SJCRH30 (cell line): ENCODE measurements at regions not wholly inside any gene's neighbourhood (a gene's known extent, or its start where the extent isn't known, plus 50 kb on each side); places are given as distances from the start of the nearest gene placed in this dataset.

Experiments
- DNase-seq, 2 experiments: peaks; one replicate each; pipeline ENCODE4 v3.0.0-alpha.2; 2015 to 2020
- H3K27ac ChIP-seq: fragments of 250-450 bp; sonication (Bioruptor Pico); 2 replicates; pipeline ENCODE4 v1.5.1; 2020; ENCODE audit warnings: mild to moderate bottlenecking, moderate library complexity
- H3K27me3 ChIP-seq: fragments of 250-450 bp; sonication (Bioruptor Pico); 2 replicates; pipeline ENCODE4 v1.5.1; 2020; ENCODE audit warnings: mild to moderate bottlenecking, moderate library complexity
- H3K36me3 ChIP-seq: fragments of 250-450 bp; sonication (Bioruptor Pico); 2 replicates; pipeline ENCODE4 v1.5.1; 2020; ENCODE audit warnings: mild to moderate bottlenecking, moderate library complexity
- H3K4me1 ChIP-seq: fragments of 250-450 bp; sonication (Bioruptor Pico); 2 replicates; pipeline ENCODE4 v1.5.1; 2020; ENCODE audit warnings: mild to moderate bottlenecking, moderate library complexity
- H3K4me3 ChIP-seq: fragments of 250-450 bp; sonication (Bioruptor Pico); 2 replicates; pipeline ENCODE4 v1.5.1; 2020; ENCODE audit warnings: mild to moderate bottlenecking, moderate library complexity
- H3K9me3 ChIP-seq: fragments of 250-450 bp; sonication (Bioruptor Pico); replicated peaks from 2 replicates; pipeline ENCODE4 v1.5.1; 2020; ENCODE audit warnings: mild to moderate bottlenecking, moderate library complexity

GRCh38 chr14:35234012-35234805 lies 58.0 kb upstream of the PSMA6 start:
- H3K27ac ChIP-seq: no peak overlapping the region
- H3K4me3 ChIP-seq: no peak overlapping the region
- H3K4me1 ChIP-seq: no peaks in the 10 kb centered on the region
- no peaks in the 10 kb centered on the region for H3K27me3 ChIP-seq
- H3K36me3 ChIP-seq: no peaks in the 10 kb centered on the region; the same call in 1 of the 2 replicates
- DNase-seq: no peak
- H3K9me3 ChIP-seq: no peaks in the 10 kb centered on the region

- H3K27me3 ChIP-seq: no peaks in the 10 kb centered on the region
- H3K9me3 ChIP-seq: no peaks in the 10 kb centered on the region
- H3K27ac ChIP-seq: no peak overlapping the region
- no peak overlapping the region for H3K4me3 ChIP-seq
- H3K4me1 ChIP-seq: no peaks in the 10 kb centered on the region
- H3K36me3 ChIP-seq: no peaks in the 10 kb centered on the region; the same call in 1 of the 2 replicates
- no peak for DNase-seq
Observed at GRCh38 chr14:35235840-35236239, 56.3 kb upstream of the PSMA6 start.

- no peak overlapping the region for H3K27ac ChIP-seq
- no peaks in the 10 kb centered on the region for H3K4me1 ChIP-seq
- no peak for DNase-seq
- no peaks in the 10 kb centered on the region for H3K27me3 ChIP-seq
- no peaks in the 10 kb centered on the region; the same call in 1 of the 2 replicates for H3K36me3 ChIP-seq
- H3K9me3 ChIP-seq: no peaks in the 10 kb centered on the region
- H3K4me3 ChIP-seq: no peak overlapping the region
Observed at GRCh38 chr14:35236806-35237205, 55.4 kb upstream of the PSMA6 start.

GRCh38 chr14:35240231-35240630 lies 52.0 kb upstream of the PSMA6 start:
- Histone ChIP-seq H3K9me3 (no peaks in the 10 kb centered on the region), H3K36me3 (no peaks in the 10 kb centered on the region), H3K4me3 (no peak overlapping the region), H3K27ac (no peak overlapping the region), H3K27me3 (no peaks in the 10 kb centered on the region), H3K4me1 (no peaks in the 10 kb centered on the region)
- DNase-seq: no peak
